ENCODE measurements at regions not wholly inside any gene's neighbourhood (a gene's known extent, or its start where the extent isn't known, plus 50 kb on each side); places are given as distances from the start of the nearest gene placed in this dataset.

DNA sequence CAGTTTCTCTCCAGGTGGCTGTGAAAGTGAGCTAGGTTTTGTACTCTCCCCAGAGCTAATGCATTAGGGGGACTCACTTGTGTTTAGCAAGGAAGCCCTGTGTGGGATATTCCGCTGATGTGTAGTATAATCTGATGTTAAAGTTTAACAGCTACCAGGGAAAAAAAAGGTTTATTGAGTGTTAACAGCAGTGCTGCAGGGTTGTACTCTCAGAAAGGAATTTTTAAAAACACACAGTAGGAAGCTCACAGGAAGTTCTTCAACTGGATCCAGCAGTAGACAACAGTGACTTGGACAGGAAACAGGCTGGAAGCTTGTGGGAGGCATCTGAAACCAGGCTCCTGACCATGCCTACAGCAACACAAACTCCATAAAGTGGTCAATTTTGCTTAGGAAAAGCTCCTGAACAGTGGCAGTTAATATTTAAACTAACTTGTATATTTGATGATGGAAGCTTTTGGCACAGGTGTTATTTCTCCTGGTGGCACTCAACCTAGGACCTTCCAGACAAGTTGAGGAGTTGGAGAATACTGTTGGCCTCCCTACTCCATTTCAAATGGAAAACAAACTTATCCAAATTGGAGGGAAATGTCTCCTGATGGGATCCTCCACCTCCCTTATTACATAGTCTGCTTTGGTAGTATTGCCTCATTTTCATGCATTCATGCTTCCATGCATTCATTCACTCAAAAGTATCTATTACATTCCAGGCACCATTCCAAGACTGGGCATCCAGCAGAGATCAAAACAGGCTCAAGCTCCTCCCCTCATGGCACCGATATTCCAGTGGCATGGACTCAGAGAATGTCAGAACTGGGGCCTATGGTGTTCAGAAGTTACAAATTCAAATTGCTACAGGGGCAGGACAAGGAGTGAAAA is 54.7 kb downstream of the FOXD1 start:
- H4K8ac ChIP-seq (replicated peaks; ENCODE audit: insufficient read length, low read depth, low read length) = no peak overlapping the region
- H3K79me2 ChIP-seq (ENCODE audit: insufficient read depth, low read length) = no peaks in the 10 kb centered on the region
- H3K4me1 Mint-ChIP-seq = peaks cover 0 to 4% of the 10 kb centered on the region in 2 experiments; a peak in 3 of 4 replicates
- H4K5ac ChIP-seq (ENCODE audit: insufficient read length, low read depth, low read length) = no peak overlapping the region
- no peak overlapping the region for H2BK12ac ChIP-seq (ENCODE audit: insufficient read length, low read depth, low read length)
- H2BK5ac ChIP-seq (ENCODE audit: insufficient read length, low read length) = no peak overlapping the region
- no peaks in the 10 kb centered on the region for H3K23me2 ChIP-seq (ENCODE audit: insufficient read length, low read depth, low read length, poor library complexity, severe bottlenecking)
- no peaks in the 10 kb centered on the region for H4K20me1 ChIP-seq (ENCODE audit: control insufficient read depth, insufficient read depth, insufficient read length)
- no CpG with 5 or more reads among the region's 2 CpGs for WGBS (ENCODE audit: extremely low coverage, insufficient read length, low lambda C conversion rate)
- H3K9ac ChIP-seq (ENCODE audit: extremely low read depth, insufficient read length, low read length) = no peak overlapping the region
- H2BK120ac ChIP-seq (ENCODE audit: low read depth, low read length, poor library complexity, severe bottlenecking) = no peak overlapping the region
- H3K23ac ChIP-seq (ENCODE audit: insufficient read length, low read depth, low read length) = no peak overlapping the region
- DNase-seq = no peak
- H3K27me3 Mint-ChIP-seq (ENCODE audit: low read depth) = peaks cover 8% of the 10 kb centered on the region
- no peak overlapping the region for H3K14ac ChIP-seq (ENCODE audit: insufficient read depth, low read length)
- no peak overlapping the region for H4K91ac ChIP-seq (ENCODE audit: insufficient read length, low read depth, low read length)
- H3K27ac Mint-ChIP-seq = no peak overlapping the region
- TF ChIP-seq, protein P1, sequence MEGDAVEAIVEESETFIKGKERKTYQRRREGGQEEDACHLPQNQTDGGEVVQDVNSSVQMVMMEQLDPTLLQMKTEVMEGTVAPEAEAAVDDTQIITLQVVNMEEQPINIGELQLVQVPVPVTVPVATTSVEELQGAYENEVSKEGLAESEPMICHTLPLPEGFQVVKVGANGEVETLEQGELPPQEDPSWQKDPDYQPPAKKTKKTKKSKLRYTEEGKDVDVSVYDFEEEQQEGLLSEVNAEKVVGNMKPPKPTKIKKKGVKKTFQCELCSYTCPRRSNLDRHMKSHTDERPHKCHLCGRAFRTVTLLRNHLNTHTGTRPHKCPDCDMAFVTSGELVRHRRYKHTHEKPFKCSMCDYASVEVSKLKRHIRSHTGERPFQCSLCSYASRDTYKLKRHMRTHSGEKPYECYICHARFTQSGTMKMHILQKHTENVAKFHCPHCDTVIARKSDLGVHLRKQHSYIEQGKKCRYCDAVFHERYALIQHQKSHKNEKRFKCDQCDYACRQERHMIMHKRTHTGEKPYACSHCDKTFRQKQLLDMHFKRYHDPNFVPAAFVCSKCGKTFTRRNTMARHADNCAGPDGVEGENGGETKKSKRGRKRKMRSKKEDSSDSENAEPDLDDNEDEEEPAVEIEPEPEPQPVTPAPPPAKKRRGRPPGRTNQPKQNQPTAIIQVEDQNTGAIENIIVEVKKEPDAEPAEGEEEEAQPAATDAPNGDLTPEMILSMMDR (conservative IDR thresholded peaks at IDR 0.05) = no peak
- no peaks in the 10 kb centered on the region for H3K9me3 Mint-ChIP-seq
- H3K4me1 ChIP-seq (ENCODE audit: insufficient read depth, low read length) = no peaks in the 10 kb centered on the region
- H2BK20ac ChIP-seq (ENCODE audit: low read depth, low read length, poor library complexity, severe bottlenecking) = no peak overlapping the region
- H3T11ph ChIP-seq (ENCODE audit: low read length) = no peak overlapping the region
- no peaks in the 10 kb centered on the region for H3K79me1 ChIP-seq (ENCODE audit: insufficient read depth, low read depth, low read length, poor library complexity, severe bottlenecking)
- H3K27ac ChIP-seq (ENCODE audit: insufficient read length, low read depth, low read length) = no peak overlapping the region
- no peak overlapping the region for H2BK15ac ChIP-seq (ENCODE audit: low read depth, low read length)
- H3K18ac ChIP-seq (ENCODE audit: insufficient read length, low read depth, low read length) = no peak overlapping the region
- H3K36me3 Mint-ChIP-seq (ENCODE audit: insufficient read depth in 1 of 3, low read depth in 3 of 3) = no peaks in the 10 kb centered on the region
- no peak overlapping the region for H2AK5ac ChIP-seq (ENCODE audit: insufficient read length, low read length)
- no peak overlapping the region for H3K4me2 ChIP-seq (ENCODE audit: insufficient read depth, insufficient read length, low read length)
- no peaks in the 10 kb centered on the region for H3K27me3 ChIP-seq (ENCODE audit: insufficient read depth, low read length)
- H3K4me3 Mint-ChIP-seq = no peak overlapping the region
- H2AFZ ChIP-seq (ENCODE audit: low read length) = no peak overlapping the region
- H3K4ac ChIP-seq (ENCODE audit: low read depth, low read length) = no peak overlapping the region
- no peaks in the 10 kb centered on the region for H3K9me3 ChIP-seq (ENCODE audit: control insufficient read depth, low read depth, low read length)
- H3K56ac ChIP-seq (ENCODE audit: insufficient read length, low read depth, low read length) = no peak overlapping the region

Measured in H9 (cell line).